Mesenchymal stem cell (in vitro differentiated cells and primary cell): ENCODE measurements at regions not wholly inside any gene's neighbourhood (a gene's known extent, or its start where the extent isn't known, plus 50 kb on each side); places are given as distances from the start of the nearest gene placed in this dataset.
"Not testable (repeated sequence)": the region's sequence is repeated elsewhere in the genome, so short reads cannot be mapped to it uniquely, and the experiment has no call there.

Experiments used
- DNase-seq: peaks from one replicate; pipeline ENCODE4 v3.0.0-alpha.2; 2013
- H2AFZ ChIP-seq: one replicate; pipeline ENCODE4 v1.6.1; 2013; ENCODE audit warnings: low read depth, mild to moderate bottlenecking, control low read depth, inconsistent platforms, low read length, moderate library complexity
- H2AK5ac ChIP-seq: 2 replicates; pipeline ENCODE4 v1.6.1; 2013; ENCODE audit warnings: low read length, moderate library complexity, mild to moderate bottlenecking, inconsistent platforms; ENCODE audit not compliant: severe bottlenecking
- H2BK120ac ChIP-seq: one replicate; pipeline ENCODE4 v1.6.1; 2013; ENCODE audit warnings: low read depth, mild to moderate bottlenecking, inconsistent platforms, low read length, moderate library complexity
- H2BK12ac ChIP-seq, 2 experiments: one replicate each; pipeline ENCODE4 v1.6.1; 2013; ENCODE audit warnings: inconsistent platforms in 2 of 2, low read length in 2 of 2, mild to moderate bottlenecking in 2 of 2, moderate library complexity in 2 of 2, control low read depth in 1 of 2
- H2BK15ac ChIP-seq: one replicate; pipeline ENCODE4 v1.6.1; 2013; ENCODE audit warnings: mild to moderate bottlenecking, low read depth, inconsistent platforms; ENCODE audit not compliant: poor library complexity, severe bottlenecking
- H2BK5ac ChIP-seq: 2 replicates; pipeline ENCODE4 v1.6.1; 2013; ENCODE audit warnings: low read depth, mild to moderate bottlenecking, low read length, control low read depth, inconsistent platforms; ENCODE audit not compliant: poor library complexity, severe bottlenecking
- H3K14ac ChIP-seq, 2 experiments: one replicate each; pipeline ENCODE4 v1.6.1; 2013; ENCODE audit warnings: inconsistent platforms in 2 of 2, low read length in 2 of 2, control low read depth in 1 of 2, mild to moderate bottlenecking in 1 of 2, moderate library complexity in 1 of 2
- H3K18ac ChIP-seq, 2 experiments: one replicate each; pipeline ENCODE4 v1.6.1; 2013; ENCODE audit warnings: inconsistent platforms in 2 of 2, low read length in 2 of 2, control low read depth in 1 of 2, low read depth in 1 of 2, mild to moderate bottlenecking in 1 of 2
- H3K23ac ChIP-seq, 2 experiments: one replicate each; pipeline ENCODE4 v1.6.1; 2013; ENCODE audit warnings: inconsistent platforms in 2 of 2, low read length in 2 of 2, mild to moderate bottlenecking in 2 of 2, moderate library complexity in 2 of 2, control low read depth in 1 of 2
- H3K27ac ChIP-seq: 2 replicates; pipeline ENCODE4 v1.5.1; 2013; ENCODE audit warnings: mild to moderate bottlenecking, moderate library complexity, low read length, control low read depth, inconsistent platforms; ENCODE audit not compliant: poor library complexity, severe bottlenecking
- H3K27me3 ChIP-seq, 2 experiments: 2 replicates each; pipeline versions ENCODE4 v1.6.1 to v1.7.0; 2013; ENCODE audit warnings: low read length in 2 of 2, mild to moderate bottlenecking in 2 of 2, moderate library complexity in 2 of 2, control low read depth in 1 of 2, inconsistent platforms in 1 of 2; ENCODE audit not compliant: control insufficient read depth in 1 of 2, insufficient read depth in 1 of 2
- H3K36me3 ChIP-seq, 2 experiments: 2 replicates each; pipeline versions ENCODE4 v1.6.1 to v1.7.0; 2013; ENCODE audit warnings: low read length in 2 of 2, control low read depth in 1 of 2, inconsistent platforms in 1 of 2, low read depth in 1 of 2, mild to moderate bottlenecking in 1 of 2; ENCODE audit not compliant: insufficient read depth in 2 of 2, control insufficient read depth in 1 of 2
- H3K4ac ChIP-seq, 2 experiments: one replicate each; pipeline ENCODE4 v1.6.1; 2013; ENCODE audit warnings: inconsistent platforms in 2 of 2, low read length in 2 of 2, mild to moderate bottlenecking in 2 of 2, moderate library complexity in 2 of 2, control low read depth in 1 of 2, low read depth in 1 of 2
- H3K4me1 ChIP-seq: 2 replicates; pipeline ENCODE4 v1.6.1; 2013; ENCODE audit warnings: low read depth, low read length, control low read depth; ENCODE audit not compliant: control insufficient read depth, insufficient read depth
- H3K4me2 ChIP-seq: 2 replicates; pipeline ENCODE4 v1.6.1; 2013; ENCODE audit warnings: low read length, mild to moderate bottlenecking, inconsistent platforms; ENCODE audit not compliant: poor library complexity, severe bottlenecking
- H3K4me3 ChIP-seq, 2 experiments: 2 replicates each; pipeline versions ENCODE4 v1.5.1 to v1.7.0; 2013; ENCODE audit warnings: low read length in 2 of 2, mild to moderate bottlenecking in 2 of 2, control low read depth in 1 of 2, low read depth in 1 of 2; ENCODE audit not compliant: insufficient read depth in 1 of 2
- H3K79me1 ChIP-seq: replicated peaks from 2 replicates; pipeline ENCODE4 v1.6.1; 2013; ENCODE audit warnings: mild to moderate bottlenecking, control low read depth, low read length, inconsistent platforms; ENCODE audit not compliant: poor library complexity, severe bottlenecking
- H3K9ac ChIP-seq: 2 replicates; pipeline ENCODE4 v1.7.0; 2013; ENCODE audit warnings: mild to moderate bottlenecking, low read length, moderate library complexity
- H3K9me3 ChIP-seq: 2 replicates; pipeline ENCODE4 v1.7.0; 2013; ENCODE audit warnings: mild to moderate bottlenecking, low read length; ENCODE audit not compliant: control insufficient read depth
- H4K8ac ChIP-seq: one replicate; pipeline ENCODE4 v1.6.1; 2013; ENCODE audit warnings: inconsistent platforms, mild to moderate bottlenecking, low read length, moderate library complexity
- H4K91ac ChIP-seq: one replicate; pipeline ENCODE4 v1.6.1; 2013; ENCODE audit warnings: mild to moderate bottlenecking, low read length, inconsistent platforms
- WGBS: methylation state at CpG from one replicate; pipeline ENCODE4 v1.1.7; 2013; ENCODE audit warnings: mixed read lengths; 5-methylcytosine and 5-hydroxymethylcytosine counted together

DNA sequence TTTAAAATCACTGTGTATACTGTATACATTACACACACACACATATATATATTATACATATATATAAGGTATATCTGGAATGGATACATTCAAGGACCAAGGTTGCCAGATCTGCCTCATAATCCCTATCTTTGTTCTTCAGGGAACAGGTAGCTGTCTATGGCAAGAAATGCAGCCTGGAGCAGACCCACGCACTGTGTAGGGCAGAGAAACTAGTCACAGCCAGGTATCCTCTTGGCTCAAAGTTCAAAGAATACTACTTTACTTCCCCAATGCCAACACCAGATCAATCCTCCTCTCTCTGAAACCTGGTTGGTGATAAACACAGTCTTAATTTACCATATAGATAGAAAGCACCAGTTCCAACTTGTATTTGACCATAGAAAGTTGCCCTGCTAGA, 313.6 kb downstream of the PRELID2 start:
- H3K4me2 ChIP-seq: no peak overlapping the region
- H2AFZ ChIP-seq: no peak overlapping the region
- H3K27me3 ChIP-seq: no peaks in the 10 kb centered on the region
- no peaks in the 10 kb centered on the region for H3K79me1 ChIP-seq
- no peak overlapping the region for H4K91ac ChIP-seq
- H3K9ac ChIP-seq: no peak overlapping the region
- no peak overlapping the region for H2BK15ac ChIP-seq
- H3K4me1 ChIP-seq: peaks cover 3% of the 10 kb centered on the region
- H3K18ac ChIP-seq: no peak overlapping the region
- no peak for DNase-seq
- H4K8ac ChIP-seq: no peak overlapping the region
- H2AK5ac ChIP-seq: no peak overlapping the region
- no peaks in the 10 kb centered on the region for H3K9me3 ChIP-seq
- H3K4ac ChIP-seq: no peak overlapping the region
- no peak overlapping the region for H3K27ac ChIP-seq
- no peak overlapping the region for H2BK120ac ChIP-seq
- H3K4me3 ChIP-seq: no peak overlapping the region
- 100% methylated on average over 1 of the region's 1 CpG for WGBS
- no peak overlapping the region for H2BK12ac ChIP-seq
- H2BK5ac ChIP-seq: no peak overlapping the region
- H3K14ac ChIP-seq: no peak overlapping the region
- H3K36me3 ChIP-seq: no peaks in the 10 kb centered on the region
- no peak overlapping the region for H3K23ac ChIP-seq

DNA sequence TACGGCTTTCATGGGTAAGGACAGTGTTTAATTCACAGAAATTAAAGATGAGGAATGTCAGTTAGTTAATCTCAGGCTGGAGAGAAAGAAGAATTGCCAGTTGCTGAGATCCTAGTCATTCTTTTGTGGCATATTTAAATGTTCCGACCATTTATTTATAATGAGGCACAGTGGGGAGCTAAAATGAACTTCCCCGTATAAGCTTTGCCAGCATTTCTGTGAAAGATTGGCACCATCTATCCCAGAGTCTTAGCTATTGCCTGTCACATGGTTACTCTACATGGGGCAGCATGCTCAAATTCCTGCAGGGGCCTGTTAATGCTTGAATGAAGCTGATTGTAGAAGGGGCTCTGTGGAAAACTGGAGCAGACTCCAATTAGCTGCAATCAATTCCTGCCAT, 314.1 kb downstream of the PRELID2 start:
- Histone ChIP-seq H3K4me3 (no peak overlapping the region), H4K91ac (no peak overlapping the region), H3K79me1 (no peaks in the 10 kb centered on the region), H2BK12ac (no peak overlapping the region), H2BK15ac (no peak overlapping the region), H3K27me3 (no peaks in the 10 kb centered on the region), H3K23ac (no peak overlapping the region), H3K14ac (no peak overlapping the region), H4K8ac (no peak overlapping the region), H2AK5ac (no peak overlapping the region), H3K9me3 (no peaks in the 10 kb centered on the region), H2BK5ac (no peak overlapping the region), H3K4ac (no peak overlapping the region), H2AFZ (no peak overlapping the region), H3K27ac (no peak overlapping the region), H3K36me3 (no peaks in the 10 kb centered on the region), H3K4me1 (peaks cover 3% of the 10 kb centered on the region), H3K18ac (no peak overlapping the region), H2BK120ac (no peak overlapping the region), H3K4me2 (no peak overlapping the region), H3K9ac (no peak overlapping the region)
- WGBS: 87% methylated on average over 3 of the region's 3 CpGs
- no peak for DNase-seq

DNA sequence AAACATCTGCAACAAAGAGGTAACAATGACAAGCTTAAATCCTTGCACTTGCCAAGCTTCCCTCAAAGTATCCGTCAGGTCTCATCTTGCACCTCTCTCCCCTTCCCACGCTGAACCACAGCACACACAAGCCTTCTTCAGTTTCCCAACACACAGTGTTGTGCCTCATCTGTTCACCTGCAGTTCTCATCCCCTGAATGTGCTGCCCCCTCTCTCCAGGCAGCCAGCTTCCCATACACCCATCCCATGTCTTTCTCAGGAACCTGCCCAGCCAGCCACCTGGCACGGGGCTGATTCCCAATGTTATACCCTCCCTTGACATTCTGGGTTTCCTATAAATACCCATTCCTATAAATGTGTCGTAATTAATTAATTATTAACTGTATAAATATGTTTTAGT, 314.8 kb downstream of the PRELID2 start:
- no peak overlapping the region for H4K8ac ChIP-seq
- H2AK5ac ChIP-seq: peak overlapping the region; percentile 3
- H3K27me3 ChIP-seq: no peaks in the 10 kb centered on the region
- WGBS: 85% methylated on average over 2 of the region's 4 CpGs
- H3K79me1 ChIP-seq: no peaks in the 10 kb centered on the region
- no peak overlapping the region for H2BK12ac ChIP-seq
- no peaks in the 10 kb centered on the region for H3K9me3 ChIP-seq
- no peak overlapping the region for H3K23ac ChIP-seq
- no peak overlapping the region for H3K4me3 ChIP-seq
- no peak overlapping the region for H4K91ac ChIP-seq
- H2BK15ac ChIP-seq: no peak overlapping the region
- H3K27ac ChIP-seq: no peak overlapping the region
- no peak overlapping the region for H3K9ac ChIP-seq
- no peaks in the 10 kb centered on the region for H3K36me3 ChIP-seq
- H3K14ac ChIP-seq: no peak overlapping the region
- H2BK120ac ChIP-seq: no peak overlapping the region
- no peak for DNase-seq
- no peak overlapping the region for H2AFZ ChIP-seq
- peaks cover 3% of the 10 kb centered on the region for H3K4me1 ChIP-seq
- no peak overlapping the region for H3K4ac ChIP-seq
- no peak overlapping the region for H3K4me2 ChIP-seq
- H3K18ac ChIP-seq: no peak overlapping the region
- H2BK5ac ChIP-seq: no peak overlapping the region

DNA sequence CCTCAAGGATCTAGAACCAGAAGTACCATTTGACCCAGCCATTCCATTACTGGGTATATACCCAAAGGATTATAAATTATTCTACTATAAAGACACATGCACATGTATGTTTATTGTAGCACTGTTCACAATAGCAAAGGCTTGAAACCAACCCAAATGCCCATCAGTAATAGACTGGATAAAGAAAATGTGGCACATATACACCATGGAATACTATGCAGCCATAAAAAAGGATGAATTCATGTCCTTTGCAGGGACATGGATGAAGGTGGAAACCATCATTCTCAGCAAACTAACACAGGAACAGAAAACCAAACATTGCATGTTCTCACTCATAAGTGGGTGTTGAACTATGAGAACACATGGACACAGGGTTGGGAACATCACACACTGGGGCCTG, 317.6 kb downstream of the PRELID2 start:
- not testable (repeated sequence) for H2BK5ac ChIP-seq, H3K4ac ChIP-seq, H3K9me3 ChIP-seq, H3K36me3 ChIP-seq, H3K14ac ChIP-seq, H3K79me1 ChIP-seq, H3K4me1 ChIP-seq, H3K27me3 ChIP-seq, H3K4me2 ChIP-seq, H3K27ac ChIP-seq, H4K8ac ChIP-seq, H2BK15ac ChIP-seq, DNase-seq, H2AK5ac ChIP-seq, H3K23ac ChIP-seq, H2BK120ac ChIP-seq, H3K4me3 ChIP-seq, H2AFZ ChIP-seq, H3K9ac ChIP-seq, H4K91ac ChIP-seq, H2BK12ac ChIP-seq, H3K18ac ChIP-seq
